ENCODE measurements at regions not wholly inside any gene's neighbourhood (a gene's known extent, or its start where the extent isn't known, plus 50 kb on each side); places are given as distances from the start of the nearest gene placed in this dataset.
"Not testable (repeated sequence)": the region's sequence is repeated elsewhere in the genome, so short reads cannot be mapped to it uniquely, and the experiment has no call there.

DNA sequence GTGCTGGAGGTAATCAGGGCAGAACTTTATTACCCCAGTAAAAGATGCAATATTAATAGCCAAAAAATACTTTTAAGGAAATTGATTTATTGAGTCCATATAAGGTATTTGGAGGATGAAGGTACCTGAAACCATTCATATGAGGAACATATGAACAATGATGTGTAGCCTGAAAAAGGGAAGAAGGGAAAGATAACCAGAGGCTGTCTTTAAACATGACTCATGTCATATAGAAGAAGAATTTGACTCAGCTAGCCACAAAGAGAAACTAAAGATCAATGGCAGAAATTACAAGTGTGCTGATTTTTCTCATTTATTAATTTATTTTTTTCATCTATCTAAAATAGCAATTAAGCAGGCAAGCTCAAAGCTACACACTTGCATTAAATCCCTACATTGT is 136.2 kb upstream of the DUSP10 start:
- DNase-seq (ENCODE audit: low read depth): no peak

DNA sequence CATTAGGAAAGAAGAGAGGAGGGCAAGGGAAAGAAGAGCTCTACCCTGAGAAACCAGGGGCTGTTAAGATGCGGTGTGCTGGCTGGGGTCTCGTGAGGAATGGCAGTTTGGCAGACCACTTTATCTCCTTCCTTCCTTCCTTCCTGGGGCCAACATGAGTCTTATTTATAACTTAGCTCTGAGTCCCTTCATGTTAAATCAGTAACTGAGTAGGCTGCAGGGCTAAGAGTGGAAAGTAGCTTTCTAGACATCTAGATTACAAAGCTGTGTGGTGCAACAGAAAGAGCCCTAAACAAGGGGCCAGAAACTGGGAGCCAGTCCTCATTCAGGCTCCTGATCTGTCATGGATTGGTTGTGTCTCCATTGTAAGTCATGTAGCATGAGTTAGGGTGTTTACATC is 135.4 kb upstream of the DUSP10 start:
- no peak for DNase-seq (ENCODE audit: low read depth)

DNA sequence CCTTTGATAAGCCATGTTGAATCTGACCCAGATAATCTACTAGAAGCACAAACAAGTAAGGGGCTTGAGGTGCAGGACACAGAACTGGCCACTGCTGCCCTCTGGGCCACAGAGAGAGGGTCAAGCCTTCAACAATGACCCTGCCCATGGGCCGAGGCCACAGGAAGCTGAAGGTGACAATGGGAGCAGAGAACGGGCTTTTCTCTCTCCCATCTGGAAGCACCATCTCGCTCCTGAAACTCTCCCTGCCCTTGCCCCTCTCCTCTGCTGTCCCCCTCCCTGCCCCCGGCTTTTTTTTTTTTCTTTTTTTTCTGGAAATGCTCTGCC is 133.1 kb upstream of the DUSP10 start:
- DNase-seq (ENCODE audit: low read depth): no peak

DNA sequence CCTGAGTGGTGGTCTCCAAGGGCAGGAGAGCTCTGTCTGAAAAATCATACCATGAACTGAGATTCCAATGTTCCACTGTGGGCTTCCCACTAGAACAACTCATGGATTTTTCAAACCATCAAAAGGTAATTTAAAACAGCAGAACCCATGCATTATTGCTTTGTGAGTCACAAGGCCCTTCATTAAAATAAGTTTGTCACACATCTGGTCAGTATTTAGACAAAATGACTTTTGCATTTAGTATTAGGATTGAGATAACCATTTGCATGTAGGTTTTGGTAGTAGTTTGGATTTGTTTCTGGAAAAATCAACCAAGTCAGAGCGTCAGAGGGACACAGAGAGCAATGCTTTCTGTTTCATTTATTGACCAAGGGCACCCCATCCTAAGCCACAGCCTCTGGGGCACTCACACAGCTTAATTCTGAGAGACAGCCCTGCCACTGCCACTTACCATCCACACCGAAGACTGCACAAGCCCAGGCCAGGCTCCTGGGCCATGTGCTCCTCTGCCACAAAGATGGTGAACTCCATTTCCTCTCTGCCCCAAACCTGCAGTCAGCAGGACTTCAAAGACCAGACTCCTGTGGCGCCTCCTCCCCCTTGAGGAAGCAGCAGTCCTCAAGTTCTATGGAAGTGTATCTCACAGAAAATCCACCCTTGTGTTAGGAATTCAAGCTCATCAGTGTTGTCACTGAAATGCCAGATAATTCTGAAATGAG is 132.6 kb upstream of the DUSP10 start:
- DNase-seq (ENCODE audit: low read depth): no peak

DNA sequence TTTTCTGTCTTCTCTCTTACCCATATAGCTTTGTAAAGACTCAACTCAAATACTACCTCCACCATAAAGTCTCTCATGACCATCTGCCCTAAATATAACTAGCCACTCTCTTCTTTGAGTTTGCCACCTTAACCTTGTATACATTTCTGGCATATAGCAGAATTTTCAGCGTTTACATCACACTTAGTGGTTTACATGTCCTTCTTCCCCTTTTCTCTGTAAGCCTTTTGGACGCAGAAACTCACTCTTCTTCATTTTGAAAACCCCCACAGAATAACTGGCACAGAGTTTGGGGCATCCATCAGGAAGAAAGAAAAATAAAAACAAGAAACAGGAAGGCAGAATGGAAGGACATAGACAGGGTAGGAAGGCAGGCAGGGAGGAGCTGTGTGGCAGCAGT is 131.8 kb upstream of the DUSP10 start:
- no peak for DNase-seq (ENCODE audit: low read depth)

DNA sequence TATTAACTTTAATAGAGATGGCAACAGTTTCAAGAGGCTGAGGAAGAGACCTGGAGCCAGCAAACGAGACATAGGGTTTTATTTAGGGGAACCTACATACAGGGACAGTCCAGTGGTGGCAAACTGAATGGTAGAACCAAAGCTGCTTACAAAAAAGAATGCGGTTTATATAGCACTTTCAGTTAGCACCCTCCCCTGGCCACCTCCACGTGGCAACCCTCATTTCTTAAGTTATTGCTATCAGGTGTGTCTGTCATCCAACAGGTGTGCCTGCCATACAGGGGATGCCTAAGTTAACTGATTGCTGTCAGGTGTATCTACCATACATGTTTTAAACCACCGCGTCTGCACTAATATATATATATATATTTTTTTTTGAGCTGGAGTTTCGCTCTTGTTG is 129.2 kb upstream of the DUSP10 start:
- DNase-seq (ENCODE audit: low read depth): no peak

DNA sequence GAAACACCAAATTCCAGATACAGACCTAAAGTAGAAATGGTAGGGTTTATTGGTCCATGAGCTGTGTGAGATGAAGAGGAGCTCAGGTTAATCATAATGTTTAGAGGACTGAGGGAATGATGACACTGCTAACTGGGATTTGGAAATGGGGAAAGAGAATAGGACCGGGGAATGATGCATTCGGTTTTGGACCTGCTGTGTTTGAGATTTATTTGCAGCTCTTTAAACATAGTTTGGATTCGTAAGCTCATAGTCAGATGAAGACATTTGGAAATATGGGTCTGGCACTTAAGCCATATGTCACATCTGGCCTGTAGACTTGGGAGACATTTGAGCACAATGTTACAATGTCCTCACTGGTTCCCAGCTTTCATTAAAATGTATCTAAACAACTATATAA is 127.9 kb upstream of the DUSP10 start:
- no peak for DNase-seq (ENCODE audit: low read depth)

DNA sequence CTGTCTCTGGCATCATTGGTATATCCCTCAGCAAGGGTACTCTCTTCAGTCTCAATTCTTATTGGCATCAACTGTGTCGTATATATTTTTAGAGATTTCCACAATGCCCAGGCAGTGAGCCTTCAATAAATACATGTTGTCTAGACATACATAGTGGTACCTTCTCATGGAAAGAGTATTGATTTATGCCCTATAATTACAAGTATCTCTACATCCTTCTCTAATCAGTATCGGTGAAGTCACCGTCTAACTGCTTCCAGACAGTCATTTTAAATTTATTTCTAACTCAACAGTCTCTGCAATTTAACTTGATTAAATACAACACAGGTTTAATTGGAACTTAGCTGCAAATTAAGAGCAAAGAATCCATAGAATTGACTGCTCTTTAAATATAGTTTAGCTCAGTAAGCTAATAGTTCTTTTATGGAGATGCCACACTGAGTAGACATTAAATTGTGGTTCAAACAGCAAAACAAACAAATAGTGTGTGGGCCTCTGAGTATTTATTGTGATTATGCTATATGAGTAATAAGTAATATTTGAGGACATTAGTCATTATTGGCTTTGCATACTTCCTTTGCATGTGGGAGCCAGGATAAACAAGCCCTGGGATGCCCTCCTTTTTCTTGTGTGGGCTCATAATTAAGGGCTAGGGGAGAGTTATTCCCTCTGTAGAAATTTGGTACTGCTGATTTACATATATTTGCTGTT is 126.9 kb upstream of the DUSP10 start:
- DNase-seq (ENCODE audit: low read depth): no peak

DNA sequence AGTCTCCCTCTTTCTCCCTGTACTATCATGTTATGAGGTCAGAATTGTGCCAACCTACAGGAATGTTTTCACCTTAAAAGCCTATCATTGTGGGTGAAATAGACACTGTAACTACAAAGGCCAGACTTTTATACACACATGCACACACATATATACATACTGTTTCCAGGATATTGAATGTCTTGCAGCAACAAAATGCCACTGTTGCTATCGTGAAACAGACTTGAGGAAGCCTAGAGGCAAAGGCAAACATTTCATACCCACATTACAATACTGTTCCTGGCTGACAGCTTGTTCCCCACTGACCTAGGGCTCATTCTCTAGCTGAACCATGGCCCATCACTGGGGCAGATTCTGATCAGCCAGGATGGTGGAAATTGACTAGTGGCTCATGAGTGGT is 125.1 kb upstream of the DUSP10 start:
- no peak for DNase-seq (ENCODE audit: low read depth)

DNA sequence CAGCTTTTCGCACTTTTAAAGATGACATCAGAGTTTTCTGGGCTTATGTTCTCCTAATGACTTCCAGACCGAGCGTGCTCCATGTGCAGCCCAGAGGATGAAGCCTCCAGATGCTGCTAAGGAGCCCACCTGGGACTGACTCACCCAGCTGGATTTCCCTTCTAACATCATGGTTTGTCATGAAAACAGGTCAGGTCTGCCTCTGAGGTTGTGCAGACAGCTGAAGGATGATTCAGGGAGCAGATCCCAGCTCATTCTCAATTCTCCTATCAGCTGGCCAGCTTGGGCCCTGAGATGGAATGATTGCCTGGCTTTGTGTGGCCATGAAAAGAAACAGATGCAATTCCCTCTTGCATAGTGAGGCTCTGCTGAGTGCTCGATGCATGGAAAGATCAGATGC is 123.9 kb upstream of the DUSP10 start:
- DNase-seq (ENCODE audit: low read depth): no peak

DNA sequence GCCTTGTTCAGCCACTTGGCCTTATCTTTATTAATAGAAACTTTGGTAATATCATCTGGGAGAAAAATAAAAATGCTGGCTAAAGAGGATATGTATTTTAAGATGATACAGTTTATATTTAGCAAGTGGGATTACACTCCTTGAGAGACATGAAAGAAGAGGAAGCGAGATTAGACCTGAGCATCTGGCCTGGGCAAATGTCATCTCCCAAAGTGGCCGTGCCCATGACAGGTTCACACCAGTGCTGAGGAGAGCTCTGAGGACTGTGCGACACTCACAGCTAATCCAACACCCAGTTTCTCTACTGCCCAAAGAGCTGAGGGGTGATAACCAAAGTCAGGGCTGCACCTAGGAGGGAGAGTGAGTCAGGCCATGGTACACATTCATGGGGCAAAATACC is 121.7 kb upstream of the DUSP10 start:
- DNase-seq (ENCODE audit: low read depth): no peak

DNA sequence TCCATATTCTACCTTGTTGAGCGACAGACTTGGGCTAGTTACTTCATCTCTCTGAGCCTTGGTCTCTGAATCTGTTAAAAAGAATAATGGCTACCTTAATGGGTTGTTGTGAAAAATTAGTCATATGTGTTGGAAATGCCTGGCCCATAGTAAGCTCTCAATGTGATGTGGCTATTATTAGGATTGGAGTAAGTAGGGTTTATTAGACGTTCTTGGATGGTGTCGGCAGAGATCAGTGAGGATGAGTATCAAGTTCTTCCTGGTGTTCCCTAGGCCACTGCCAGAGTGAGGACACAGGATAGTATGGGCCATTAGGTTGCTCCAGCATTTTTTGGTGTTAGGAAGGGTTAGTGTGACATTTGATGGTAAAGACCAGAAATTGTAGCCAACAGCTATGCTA is 121.1 kb upstream of the DUSP10 start:
- DNase-seq (ENCODE audit: low read depth): no peak

DNA sequence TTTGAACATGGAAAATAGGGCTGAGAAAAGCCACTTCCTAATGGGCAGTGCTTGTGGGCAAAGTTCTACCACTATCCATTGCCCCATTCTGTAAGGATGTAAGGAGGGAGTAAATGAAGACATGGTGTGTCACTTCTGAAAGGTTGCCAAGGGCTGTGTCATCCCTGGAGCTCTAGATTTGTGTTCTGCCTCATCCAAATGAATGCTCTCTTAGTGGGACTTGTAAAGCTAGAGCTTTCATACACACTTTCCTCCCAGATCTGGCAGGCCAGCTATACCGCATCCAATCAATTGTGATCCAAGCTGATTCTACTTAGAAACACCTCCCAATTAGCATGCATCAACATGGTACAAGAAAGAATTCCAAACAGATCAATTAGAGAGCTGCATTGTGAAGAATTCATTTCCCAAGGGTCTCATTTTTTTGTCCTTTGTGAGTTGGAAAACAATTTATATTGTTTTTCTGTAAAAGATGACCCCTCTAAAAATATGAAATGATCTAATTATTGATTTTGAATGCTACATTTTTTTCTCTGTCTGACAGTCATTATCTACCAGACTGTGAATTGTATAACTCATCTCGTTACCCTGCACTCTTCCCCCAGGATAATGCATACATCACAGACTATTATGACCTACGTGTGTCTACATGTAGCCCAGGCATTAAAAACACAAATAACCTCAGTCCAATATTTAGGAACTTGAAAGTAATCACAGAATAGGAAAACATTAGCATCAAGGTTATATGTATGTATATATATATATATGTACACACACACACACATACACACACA is 117.1 kb upstream of the DUSP10 start:
- no peak for DNase-seq (ENCODE audit: low read depth)

DNA sequence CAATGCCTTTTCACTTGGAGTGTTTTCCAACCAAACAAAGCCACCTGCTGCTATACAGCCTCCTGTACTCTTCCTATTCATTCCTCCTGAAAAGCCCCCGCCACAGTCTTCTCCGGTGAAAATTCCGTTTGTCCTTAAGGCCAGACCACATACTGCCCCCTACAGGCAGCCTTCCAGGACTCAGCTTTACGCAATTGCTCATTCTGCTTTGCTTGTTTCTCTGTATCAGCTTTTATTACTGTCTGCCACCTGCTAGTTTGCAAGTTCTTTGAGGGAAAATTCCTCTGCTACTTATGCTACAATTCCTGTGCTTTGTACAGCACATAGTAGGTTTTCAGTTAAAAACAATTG is 115.2 kb upstream of the DUSP10 start:
- DNase-seq (ENCODE audit: low read depth): not testable (repeated sequence)

DNA sequence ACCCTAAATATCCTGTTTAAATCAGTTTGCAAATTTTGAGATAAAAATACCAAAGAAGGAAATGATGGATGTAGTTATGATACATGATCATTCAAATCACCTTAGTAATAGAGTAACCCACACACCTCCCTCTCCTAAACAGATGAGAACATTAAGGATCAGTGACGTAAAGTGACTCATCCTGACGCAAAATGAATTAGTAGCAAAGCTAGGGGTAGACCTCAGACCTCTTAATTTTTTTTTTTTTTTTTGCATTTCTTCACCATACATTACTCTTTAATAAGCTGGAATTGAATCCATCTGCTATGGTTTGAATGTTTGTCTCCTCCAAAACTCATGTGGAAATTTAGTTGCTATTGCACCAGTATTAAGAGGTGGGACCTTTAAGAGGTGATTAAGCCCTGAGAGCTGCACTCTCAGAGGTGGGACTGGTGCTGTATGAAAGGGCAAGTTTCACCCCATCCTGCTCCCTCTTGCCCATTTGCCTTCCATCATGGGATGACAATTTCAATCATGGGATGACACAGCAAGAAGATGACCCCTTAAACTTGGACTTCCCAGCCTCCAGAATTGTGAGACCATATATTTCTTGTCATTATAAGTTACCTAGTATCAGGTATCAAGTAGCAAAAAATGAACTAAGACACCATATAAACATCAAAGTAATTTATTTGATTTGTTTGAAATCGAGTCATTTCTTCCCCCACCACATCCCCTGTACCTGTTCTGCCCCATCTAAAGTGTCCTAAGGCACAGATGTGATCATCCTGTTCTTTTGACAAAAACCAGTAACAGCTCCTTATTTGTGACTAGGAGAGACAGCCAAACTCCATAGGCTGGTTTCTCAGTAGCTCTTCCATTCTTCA is 114.6 kb upstream of the DUSP10 start:
- DNase-seq (ENCODE audit: low read depth): no peak

DNA sequence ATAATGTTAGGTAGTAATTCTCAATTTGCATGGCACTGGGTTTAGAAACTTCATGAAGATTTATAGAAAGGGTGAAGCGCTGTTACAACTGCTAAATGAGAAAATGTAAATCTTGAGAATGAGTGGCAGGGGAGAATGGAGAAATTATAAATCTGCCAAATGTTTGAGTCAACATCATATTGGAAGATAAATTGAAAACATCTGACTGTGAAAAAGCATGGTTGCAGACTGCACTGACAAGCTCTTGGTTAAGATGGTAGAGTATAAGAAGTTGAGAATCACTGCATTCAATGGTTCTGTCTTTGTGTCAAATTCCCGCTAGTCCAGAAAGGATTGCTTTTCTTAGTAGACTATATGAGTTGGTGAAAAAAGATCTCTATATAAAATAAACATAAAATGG is 113.3 kb upstream of the DUSP10 start:
- DNase-seq (ENCODE audit: low read depth): no peak

DNA sequence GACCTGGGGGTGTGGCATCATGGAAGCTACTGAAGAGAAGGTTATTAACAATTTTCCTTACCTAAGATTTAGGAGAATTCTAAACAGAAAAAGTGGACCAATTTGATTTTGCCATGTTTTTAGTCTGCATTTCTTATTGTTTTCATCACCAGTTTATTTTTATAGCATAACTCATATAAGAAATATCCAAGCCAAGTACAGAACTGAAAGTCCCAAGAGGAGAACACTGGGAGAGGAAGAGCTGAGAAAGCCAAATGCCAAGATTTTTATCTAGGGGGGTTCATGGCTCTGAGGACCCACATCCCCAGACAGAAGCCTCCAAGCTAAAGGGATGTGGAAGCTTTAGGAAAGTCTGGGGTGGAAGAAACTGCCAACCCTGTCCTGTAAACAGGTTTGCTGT is 109.4 kb upstream of the DUSP10 start:
- no peak for DNase-seq (ENCODE audit: low read depth)

DNA sequence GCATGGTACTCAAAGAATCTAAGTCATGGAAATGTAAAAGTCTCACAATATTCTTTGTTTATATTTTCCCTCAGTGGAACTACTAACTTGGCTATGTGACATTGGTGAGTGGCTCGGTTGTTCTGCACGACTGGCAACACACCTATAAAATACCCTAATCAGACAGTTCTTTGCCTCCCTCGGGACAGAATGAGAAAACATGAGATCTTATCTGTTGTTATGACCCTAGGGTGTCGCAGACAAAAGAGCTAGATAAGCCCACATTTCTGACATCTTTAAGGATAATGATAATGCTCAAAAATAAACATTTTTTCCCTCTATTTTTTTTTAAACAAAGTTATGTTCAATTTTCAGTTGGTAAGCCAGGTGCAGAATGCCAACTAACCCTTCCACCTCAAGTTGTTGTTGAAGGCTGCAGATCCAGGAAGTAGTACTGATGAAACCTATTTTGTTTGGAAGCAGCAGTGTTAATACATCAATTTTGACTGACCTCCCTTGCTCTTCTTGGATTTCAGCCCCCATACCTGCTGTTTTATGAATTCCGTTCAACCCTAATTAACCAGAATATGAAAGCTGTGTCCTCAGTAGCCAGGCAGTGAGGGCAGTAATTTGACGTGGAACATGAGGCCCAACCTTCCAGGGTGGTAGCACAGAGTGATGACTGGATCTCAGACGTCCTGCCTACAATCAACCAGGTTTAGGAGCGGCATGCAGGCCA is 108.7 kb upstream of the DUSP10 start:
- DNase-seq (ENCODE audit: low read depth): no peak

DNA sequence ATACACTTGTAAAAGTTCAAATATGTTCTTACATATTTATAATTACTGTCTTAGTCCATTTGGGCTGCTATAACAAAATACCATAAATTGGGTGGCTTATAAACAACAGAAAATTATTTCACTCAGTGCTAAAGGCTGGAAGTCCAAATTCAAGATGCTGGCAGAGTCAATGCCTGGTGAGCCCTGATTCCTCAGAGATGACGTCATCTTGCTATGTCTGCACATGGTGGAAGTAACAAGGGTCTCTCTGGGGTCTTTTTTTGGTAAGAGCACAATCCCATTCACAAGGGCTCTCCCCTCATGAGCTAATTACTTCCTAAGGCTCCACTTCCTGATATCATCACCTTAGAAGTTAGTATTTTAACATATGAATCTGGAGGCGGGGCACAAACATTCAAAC is 108.0 kb upstream of the DUSP10 start:
- no peak for DNase-seq (ENCODE audit: low read depth)

DNA sequence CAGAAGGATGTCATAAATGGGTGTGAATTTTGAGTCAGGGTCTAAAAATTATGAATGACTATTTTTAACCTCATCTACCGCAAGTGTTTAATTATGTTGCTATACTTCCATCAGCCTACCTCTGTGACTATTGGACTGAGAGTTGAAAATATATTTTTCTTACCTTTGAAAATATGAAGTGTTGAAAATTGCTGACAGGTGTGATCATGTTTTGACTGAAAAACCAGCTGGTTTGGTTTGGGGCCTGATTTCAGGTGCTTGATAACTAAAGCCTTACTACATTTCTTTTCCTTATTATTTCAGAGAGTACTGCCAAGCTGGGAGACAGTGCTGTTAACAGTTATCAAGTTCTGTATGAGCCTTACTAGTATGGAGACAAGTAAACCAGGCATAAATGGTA is 107.2 kb upstream of the DUSP10 start:
- no peak for DNase-seq (ENCODE audit: low read depth)

DNA sequence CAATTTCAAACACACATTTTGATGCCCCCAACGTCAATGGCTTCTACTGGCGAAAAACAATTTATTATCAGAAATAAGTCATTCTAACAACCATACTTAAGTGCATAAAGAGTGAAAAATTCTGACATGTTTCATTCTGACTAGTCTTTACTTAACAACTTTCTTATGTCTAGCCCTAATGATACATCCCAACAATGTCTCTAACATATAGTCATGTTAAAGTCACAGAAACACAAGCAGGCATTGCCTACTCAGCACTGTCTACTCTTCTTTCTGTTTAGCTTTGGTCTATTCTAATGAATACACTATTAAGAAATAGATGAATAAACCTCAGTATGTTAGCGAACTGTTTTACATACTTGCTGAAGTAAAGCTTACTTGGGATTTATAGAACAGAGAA is 105.8 kb upstream of the DUSP10 start:
- no peak for DNase-seq (ENCODE audit: low read depth)

All from stimulated activated CD4-positive, alpha-beta T cell treated with anti-CD3 and anti-CD28 coated beads, Interleukin-2, amount 100 ng/mL, for 4 hours (primary cell).